ENCODE measurements at regions not wholly inside any gene's neighbourhood (a gene's known extent, or its start where the extent isn't known, plus 50 kb on each side); places are given as distances from the start of the nearest gene placed in this dataset.

DNA sequence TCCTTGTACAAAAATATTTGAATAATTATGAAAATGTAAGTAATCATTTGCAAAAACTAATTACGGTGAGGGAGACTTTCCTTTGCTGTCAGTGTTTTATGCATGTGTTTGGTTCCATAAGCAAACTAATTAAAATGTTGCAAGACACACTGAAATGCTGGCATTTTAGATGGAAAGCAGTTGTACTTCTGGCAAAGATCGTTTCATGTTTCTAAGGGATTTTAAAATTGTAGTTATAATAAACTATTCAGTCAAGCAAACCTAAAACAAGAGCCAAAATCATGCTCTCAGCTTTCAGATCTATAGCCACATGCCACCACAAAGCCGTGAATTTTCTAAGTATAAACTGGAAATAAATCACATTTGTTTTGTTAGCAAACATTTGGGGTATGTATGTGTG lies 240.1 kb upstream of the ZNF385D start:
- TF ChIP-seq, protein P1, sequence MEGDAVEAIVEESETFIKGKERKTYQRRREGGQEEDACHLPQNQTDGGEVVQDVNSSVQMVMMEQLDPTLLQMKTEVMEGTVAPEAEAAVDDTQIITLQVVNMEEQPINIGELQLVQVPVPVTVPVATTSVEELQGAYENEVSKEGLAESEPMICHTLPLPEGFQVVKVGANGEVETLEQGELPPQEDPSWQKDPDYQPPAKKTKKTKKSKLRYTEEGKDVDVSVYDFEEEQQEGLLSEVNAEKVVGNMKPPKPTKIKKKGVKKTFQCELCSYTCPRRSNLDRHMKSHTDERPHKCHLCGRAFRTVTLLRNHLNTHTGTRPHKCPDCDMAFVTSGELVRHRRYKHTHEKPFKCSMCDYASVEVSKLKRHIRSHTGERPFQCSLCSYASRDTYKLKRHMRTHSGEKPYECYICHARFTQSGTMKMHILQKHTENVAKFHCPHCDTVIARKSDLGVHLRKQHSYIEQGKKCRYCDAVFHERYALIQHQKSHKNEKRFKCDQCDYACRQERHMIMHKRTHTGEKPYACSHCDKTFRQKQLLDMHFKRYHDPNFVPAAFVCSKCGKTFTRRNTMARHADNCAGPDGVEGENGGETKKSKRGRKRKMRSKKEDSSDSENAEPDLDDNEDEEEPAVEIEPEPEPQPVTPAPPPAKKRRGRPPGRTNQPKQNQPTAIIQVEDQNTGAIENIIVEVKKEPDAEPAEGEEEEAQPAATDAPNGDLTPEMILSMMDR (IDR thresholded peaks at IDR 0.05; ENCODE audit: low read length): no peak
- no peak for TF ChIP-seq EZH2 (IDR thresholded peaks at IDR 0.05; ENCODE audit: borderline replicate concordance, low read length)
